GM23338 (cell line): ENCODE measurements at regions not wholly inside any gene's neighbourhood (a gene's known extent, or its start where the extent isn't known, plus 50 kb on each side); places are given as distances from the start of the nearest gene placed in this dataset.
A peak's percentile ranks its signal among the peaks of the same experiment; 100 is the strongest.

ENCODE experiments used
- ATAC-seq: fragments of 200-7000 bp; cut with Tn5 transposase; 3 replicates; pipeline ENCODE4 v1.9.1; 2020
- DNase-seq: peaks from one replicate; pipeline ENCODE4 v3.0.0-alpha.2; 2015; ENCODE audit warnings: low spot score
- H2AFZ ChIP-seq: fragments of 200-600 bp; sonication (generic); 2 replicates; pipeline ENCODE4 v1.8.0; 2016; ENCODE audit warnings: antibody characterized with exemption, mild to moderate bottlenecking, moderate library complexity
- H3F3A ChIP-seq: fragments of 200-600 bp; sonication (generic); replicated peaks from 2 replicates; pipeline ENCODE4 v1.8.0; 2017; ENCODE audit warnings: antibody characterized with exemption, mixed run types, low read depth
- H3K27ac ChIP-seq: fragments of 200-600 bp; sonication (generic); 2 replicates; pipeline ENCODE4 v1.6.1; 2016; ENCODE audit warnings: low read depth
- H3K27me3 ChIP-seq: fragments of 200-600 bp; sonication (generic); 2 replicates; pipeline ENCODE4 v1.8.0; 2016; ENCODE audit warnings: mild to moderate bottlenecking, mixed run types, moderate library complexity; ENCODE audit not compliant: insufficient read depth
- H3K36me3 ChIP-seq: fragments of 200-600 bp; sonication (generic); 2 replicates; pipeline ENCODE4 v1.8.0; 2016; ENCODE audit warnings: mild to moderate bottlenecking; ENCODE audit not compliant: insufficient read depth
- H3K4me1 ChIP-seq: fragments of 200-600 bp; sonication (generic); 2 replicates; pipeline ENCODE4 v1.8.0; 2016; ENCODE audit warnings: mild to moderate bottlenecking, moderate library complexity; ENCODE audit not compliant: insufficient read depth
- H3K4me2 ChIP-seq: fragments of 200-600 bp; sonication (generic); 2 replicates; pipeline ENCODE4 v1.7.1; 2017; ENCODE audit warnings: mixed run types
- H3K4me3 ChIP-seq: fragments of 200-600 bp; sonication (generic); 2 replicates; pipeline ENCODE4 v1.6.1; 2016; ENCODE audit warnings: mixed run types
- H3K79me2 ChIP-seq: fragments of 200-600 bp; sonication (generic); replicated peaks from 2 replicates; pipeline ENCODE4 v1.8.0; 2017; ENCODE audit warnings: mild to moderate bottlenecking; ENCODE audit not compliant: insufficient read depth
- H3K9me2 ChIP-seq: fragments of 200-600 bp; sonication (generic); 2 replicates; pipeline ENCODE4 v1.8.0; 2017; ENCODE audit not compliant: insufficient read depth
- H4K20me1 ChIP-seq: fragments of 200-600 bp; sonication (generic); replicated peaks from 2 replicates; pipeline ENCODE4 v1.8.0; 2017; ENCODE audit warnings: mild to moderate bottlenecking; ENCODE audit not compliant: insufficient read depth
- H3K27ac Mint-ChIP-seq: 2 replicates; pipeline ENCODE4 v1.8.0; 2020; ENCODE audit warnings: inconsistent platforms, mild to moderate bottlenecking, moderate library complexity, mixed read lengths
- H3K27me3 Mint-ChIP-seq: 3 replicates; pipeline ENCODE4 v1.8.0; 2022; ENCODE audit warnings: low read depth, mild to moderate bottlenecking, moderate library complexity, mixed read lengths, inconsistent platforms; ENCODE audit not compliant: insufficient read depth, poor library complexity
- H3K36me3 Mint-ChIP-seq: 3 replicates; pipeline ENCODE4 v1.8.0; 2021; ENCODE audit warnings: low read depth, mild to moderate bottlenecking, inconsistent platforms, moderate library complexity, mixed read lengths
- H3K4me1 Mint-ChIP-seq: 3 replicates; pipeline ENCODE4 v1.8.0; 2020; ENCODE audit warnings: mild to moderate bottlenecking, inconsistent platforms, mixed read lengths
- H3K4me3 Mint-ChIP-seq: 3 replicates; pipeline ENCODE4 v1.8.0; 2021; ENCODE audit warnings: moderate library complexity, mild to moderate bottlenecking, inconsistent platforms, mixed read lengths
- H3K9me3 Mint-ChIP-seq: 3 replicates; pipeline ENCODE4 v1.8.0; 2020; ENCODE audit warnings: moderate library complexity, mild to moderate bottlenecking, inconsistent platforms, mixed read lengths
- CREB1 ChIP-seq: fragments of 250-450 bp; sonication (Bioruptor Pico); IDR thresholded peaks from 2 replicates; pipeline ENCODE4 v1.5.0; 2020; ENCODE audit warnings: low read depth, mild to moderate bottlenecking, moderate library complexity
- CTCF ChIP-seq, 2 experiments: fragments of 200-600 bp in 1 of 2; sonication (generic) in 1 of 2; conservative IDR thresholded peaks; 2 replicates each; pipeline versions ENCODE4 v1.5.1 to v1.6.1; 2016 to 2017; ENCODE audit warnings: antibody characterized with exemption in 2 of 2, low read depth in 2 of 2, mild to moderate bottlenecking in 2 of 2, moderate library complexity in 1 of 2
- ETS1 ChIP-seq: IDR thresholded peaks from 2 replicates; pipeline ENCODE4 v1.6.1; 2016; ENCODE audit warnings: antibody characterized with exemption
- EZH2 ChIP-seq: fragments of 200-600 bp; sonication (generic); IDR thresholded peaks from one replicate; pipeline ENCODE4 v1.8.0; 2017; ENCODE audit warnings: antibody characterized with exemption, mild to moderate bottlenecking, low read depth; ENCODE audit not compliant: unreplicated experiment
- EZH2phosphoT487 ChIP-seq: fragments of 200-600 bp; sonication (generic); IDR thresholded peaks from one replicate; pipeline ENCODE4 v1.8.1; 2018; ENCODE audit warnings: antibody characterized with exemption; ENCODE audit not compliant: unreplicated experiment
- JUNB ChIP-seq: IDR thresholded peaks from one replicate; pipeline ENCODE4 v1.6.1; 2016; ENCODE audit warnings: antibody characterized with exemption; ENCODE audit not compliant: unreplicated experiment
- NANOG ChIP-seq: IDR thresholded peaks from 2 replicates; pipeline ENCODE4 v1.6.1; 2016; ENCODE audit warnings: antibody characterized with exemption, borderline replicate concordance
- REST ChIP-seq: IDR thresholded peaks from one replicate; pipeline ENCODE4 v1.6.1; 2018; ENCODE audit warnings: antibody characterized with exemption; ENCODE audit not compliant: unreplicated experiment
- STAT1 ChIP-seq: IDR thresholded peaks from one replicate; pipeline ENCODE4 v1.6.1; 2016; ENCODE audit warnings: antibody characterized with exemption; ENCODE audit not compliant: unreplicated experiment
- ZNF114 ChIP-seq: fragments of 250-450 bp; sonication (Bioruptor Pico); IDR thresholded peaks from 2 replicates; pipeline ENCODE4 v1.5.0; 2020; ENCODE audit warnings: mild to moderate bottlenecking, moderate library complexity
- ZNF462 ChIP-seq: fragments of 250-450 bp; sonication (Bioruptor Pico); IDR thresholded peaks from 2 replicates; pipeline ENCODE4 v1.5.0; 2020; ENCODE audit warnings: mild to moderate bottlenecking, moderate library complexity

GRCh38 chr15:50824514-50824913 is 59.0 kb upstream of the SPPL2A start:
- Histone ChIP-seq H2AFZ (no peak overlapping the region), H3K36me3 (no peaks in the 10 kb centered on the region), H3K27me3 (no peaks in the 10 kb centered on the region), H3K27ac (no peak overlapping the region), H4K20me1 (no peaks in the 10 kb centered on the region), H3K4me2 (no peak overlapping the region), H3K9me2 (no peaks in the 10 kb centered on the region), H3K79me2 (no peaks in the 10 kb centered on the region), H3K4me1 (peaks cover 7% of the 10 kb centered on the region), H3K4me3 (no peak overlapping the region), H3F3A (no peaks in the 10 kb centered on the region)
- Mint-ChIP-seq H3K4me3 (no peak overlapping the region), H3K36me3 (no peaks in the 10 kb centered on the region), H3K27ac (peak overlapping the region; percentile 72), H3K9me3 (no peaks in the 10 kb centered on the region), H3K27me3 (no peaks in the 10 kb centered on the region), H3K4me1 (peaks cover 20% of the 10 kb centered on the region)
- ATAC-seq (no peak), DNase-seq (no peak)
- TF ChIP-seq ZNF114 (CRISPR knock-in tag) (no peak), CTCF (conservative IDR thresholded peaks at IDR 0.05; ENCODE audit: low read depth in 2 of 2) (no peak), CREB1 (CRISPR knock-in tag) (no peak), ZNF462 (CRISPR knock-in tag) (no peak), NANOG (no peak), EZH2phosphoT487 (no peak), JUNB (no peak), STAT1 (no peak), REST (no peak), EZH2 (no peak), ETS1 (no peak)
